Thyroid gland (tissue), 4 donors: ENCODE measurements at regions not wholly inside any gene's neighbourhood (a gene's known extent, or its start where the extent isn't known, plus 50 kb on each side); places are given as distances from the start of the nearest gene placed in this dataset.

Experiments used
- CTCF ChIP-seq, 6 experiments: fragments of 200-600 bp in 3 of 6; fragments of 450-650 bp in 3 of 6; sonication (generic) in 3 of 6; IDR thresholded peaks; one replicate each; pipeline ENCODE4 v1.5.1; 2016 to 2019; ENCODE audit warnings: antibody characterized with exemption in 6 of 6, mild to moderate bottlenecking in 2 of 6, inconsistent platforms in 1 of 6, moderate library complexity in 1 of 6
- POLR2A ChIP-seq, 2 donors: fragments of 450-650 bp; IDR thresholded peaks; one replicate each; pipeline ENCODE4 v1.6.1; 2017; ENCODE audit warnings: antibody characterized with exemption in 2 of 2, mild to moderate bottlenecking in 2 of 2, moderate library complexity in 1 of 2

GRCh38 chr17:71413935-71414334, 706.9 kb upstream of the SOX9 start:
- TF ChIP-seq CTCF (IDR thresholded peaks at IDR 0.05) (no peak), POLR2A (IDR thresholded peaks at IDR 0.05) (no peak)
